ENCODE measurements at regions not wholly inside any gene's neighbourhood (a gene's known extent, or its start where the extent isn't known, plus 50 kb on each side); places are given as distances from the start of the nearest gene placed in this dataset.
"Not testable (repeated sequence)": the region's sequence is repeated elsewhere in the genome, so short reads cannot be mapped to it uniquely, and the experiment has no call there.

GRCh38 chr5:82628364-82628910 is 350.3 kb upstream of the RPS23 start:
- H3K4me3 ChIP-seq (ENCODE audit: low read depth, low read length), result no peak overlapping the region
- no peaks in the 10 kb centered on the region for H3K9me3 ChIP-seq (ENCODE audit: severe bottlenecking)
- no peaks in the 10 kb centered on the region for H3K36me3 ChIP-seq
- no peak overlapping the region for H3K27ac ChIP-seq
- no peaks in the 10 kb centered on the region for H3K27me3 ChIP-seq (ENCODE audit: insufficient read depth, low read depth, severe bottlenecking)
- no peak for TF ChIP-seq CTCF (IDR thresholded peaks at IDR 0.05; ENCODE audit: low read depth, low read length)
- no peak for DNase-seq

GRCh38 chr5:82626905-82627591 is 348.9 kb upstream of the RPS23 start:
- H3K27me3 ChIP-seq (ENCODE audit: insufficient read depth, low read depth, severe bottlenecking); H3K36me3 ChIP-seq; H3K27ac ChIP-seq; DNase-seq; H3K9me3 ChIP-seq (ENCODE audit: severe bottlenecking); H3K4me3 ChIP-seq (ENCODE audit: low read depth, low read length): not testable (repeated sequence)

GRCh38 chr5:82626012-82626411 is 347.9 kb upstream of the RPS23 start:
- not testable (repeated sequence) for H3K27ac ChIP-seq; H3K9me3 ChIP-seq (ENCODE audit: severe bottlenecking); H3K27me3 ChIP-seq (ENCODE audit: insufficient read depth, low read depth, severe bottlenecking); H3K36me3 ChIP-seq; DNase-seq; H3K4me3 ChIP-seq (ENCODE audit: low read depth, low read length)

GRCh38 chr5:82624062-82624461 is 345.9 kb upstream of the RPS23 start:
- Histone ChIP-seq H3K36me3 (no peaks in the 10 kb centered on the region), H3K27me3 (ENCODE audit: insufficient read depth, low read depth, severe bottlenecking) (no peaks in the 10 kb centered on the region), H3K9me3 (ENCODE audit: severe bottlenecking) (no peaks in the 10 kb centered on the region), H3K27ac (no peak overlapping the region), H3K4me3 (ENCODE audit: low read depth, low read length) (no peak overlapping the region)
- DNase-seq, result no peak
- no peak for TF ChIP-seq CTCF (IDR thresholded peaks at IDR 0.05; ENCODE audit: low read depth, low read length)

GRCh38 chr5:82622711-82623514 is 344.8 kb upstream of the RPS23 start:
- Histone ChIP-seq H3K4me3 (ENCODE audit: low read depth, low read length) (no peak overlapping the region), H3K27ac (no peak overlapping the region), H3K36me3 (no peaks in the 10 kb centered on the region), H3K27me3 (ENCODE audit: insufficient read depth, low read depth, severe bottlenecking) (no peaks in the 10 kb centered on the region), H3K9me3 (ENCODE audit: severe bottlenecking) (no peaks in the 10 kb centered on the region)
- no peak for TF ChIP-seq CTCF (IDR thresholded peaks at IDR 0.05; ENCODE audit: low read depth, low read length)
- no peak for DNase-seq

- no peaks in the 10 kb centered on the region for H3K9me3 ChIP-seq (ENCODE audit: severe bottlenecking)
- TF ChIP-seq CTCF (IDR thresholded peaks at IDR 0.05; ENCODE audit: low read depth, low read length), result no peak
- no peak overlapping the region for H3K27ac ChIP-seq
- DNase-seq, result no peak
- H3K4me3 ChIP-seq (ENCODE audit: low read depth, low read length), result no peak overlapping the region
- no peaks in the 10 kb centered on the region for H3K27me3 ChIP-seq (ENCODE audit: insufficient read depth, low read depth, severe bottlenecking)
- H3K36me3 ChIP-seq, result no peaks in the 10 kb centered on the region
These were observed 344.1 kb upstream of the RPS23 start for GRCh38 chr5:82622205-82622604.

All from WERI-Rb-1 (cell line).